Lower lobe of right lung (tissue), 2 donors: ENCODE measurements at regions not wholly inside any gene's neighbourhood (a gene's known extent, or its start where the extent isn't known, plus 50 kb on each side); places are given as distances from the start of the nearest gene placed in this dataset.

Experiments
- ATAC-seq, 2 donors: fragments of 200-7000 bp; cut with Tn5 transposase; one replicate each; pipeline ENCODE4 v1.9.1; 2020 to 2022; ENCODE audit warnings: mild to moderate bottlenecking in 2 of 2, moderate library complexity in 2 of 2
- DNase-seq: peaks from one replicate; pipeline ENCODE4 v3.0.0-alpha.2; 2020
- H3K27ac ChIP-seq: fragments of 200-600 bp; one replicate; pipeline ENCODE4 v1.8.0; 2022
- H3K27me3 ChIP-seq: fragments of 200-600 bp; one replicate; pipeline ENCODE4 v1.8.0; 2022; ENCODE audit warnings: low read depth
- H3K36me3 ChIP-seq: fragments of 200-600 bp; one replicate; pipeline ENCODE4 v1.8.0; 2022; ENCODE audit warnings: mild to moderate bottlenecking
- H3K4me1 ChIP-seq: fragments of 200-600 bp; one replicate; pipeline ENCODE4 v1.8.0; 2022
- H3K4me3 ChIP-seq: fragments of 200-600 bp; one replicate; pipeline ENCODE4 v1.8.0; 2022; ENCODE audit warnings: mild to moderate bottlenecking
- H3K9me3 ChIP-seq: fragments of 200-600 bp; one replicate; pipeline ENCODE4 v1.8.0; 2022
- intact Hi-C: fragments of 100-400 bp; cut with DNase I; formaldehyde crosslinking; loops from one replicate; pipeline ENCODE4 v1.11.0; 2022
- TF ChIP-seq, protein P1 (sequence below): fragments of 200-600 bp; IDR thresholded peaks from one replicate; pipeline ENCODE4 v1.8.0; 2022; ENCODE audit warnings: antibody characterized with exemption, mild to moderate bottlenecking
- donor health status: DM: no; HTN: yes; CAD: no; lungs with severe emphysema.

DNA sequence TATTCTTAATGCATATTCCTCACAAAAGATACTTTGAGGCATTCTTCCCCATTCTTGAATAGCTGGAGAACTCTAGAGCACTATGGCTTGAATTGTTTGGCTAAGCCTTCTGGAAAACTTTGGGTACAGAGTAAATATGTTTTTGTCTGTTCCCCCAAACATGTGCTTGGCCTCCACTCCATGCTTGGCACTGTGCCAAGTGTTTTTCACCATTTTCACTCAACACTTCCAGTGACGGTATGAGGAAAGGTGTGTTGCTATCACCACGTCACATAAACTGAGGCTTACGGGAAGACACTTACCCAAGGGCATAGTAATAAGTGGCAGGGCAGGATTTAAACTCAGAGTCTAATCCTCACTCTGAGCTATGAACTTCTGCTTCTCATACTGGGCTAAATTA lies 318.2 kb downstream of the WDR11 start:
- H3K36me3 ChIP-seq: no peaks in the 10 kb centered on the region
- ATAC-seq (no peak), DNase-seq (no peak)
- TF ChIP-seq, protein P1, sequence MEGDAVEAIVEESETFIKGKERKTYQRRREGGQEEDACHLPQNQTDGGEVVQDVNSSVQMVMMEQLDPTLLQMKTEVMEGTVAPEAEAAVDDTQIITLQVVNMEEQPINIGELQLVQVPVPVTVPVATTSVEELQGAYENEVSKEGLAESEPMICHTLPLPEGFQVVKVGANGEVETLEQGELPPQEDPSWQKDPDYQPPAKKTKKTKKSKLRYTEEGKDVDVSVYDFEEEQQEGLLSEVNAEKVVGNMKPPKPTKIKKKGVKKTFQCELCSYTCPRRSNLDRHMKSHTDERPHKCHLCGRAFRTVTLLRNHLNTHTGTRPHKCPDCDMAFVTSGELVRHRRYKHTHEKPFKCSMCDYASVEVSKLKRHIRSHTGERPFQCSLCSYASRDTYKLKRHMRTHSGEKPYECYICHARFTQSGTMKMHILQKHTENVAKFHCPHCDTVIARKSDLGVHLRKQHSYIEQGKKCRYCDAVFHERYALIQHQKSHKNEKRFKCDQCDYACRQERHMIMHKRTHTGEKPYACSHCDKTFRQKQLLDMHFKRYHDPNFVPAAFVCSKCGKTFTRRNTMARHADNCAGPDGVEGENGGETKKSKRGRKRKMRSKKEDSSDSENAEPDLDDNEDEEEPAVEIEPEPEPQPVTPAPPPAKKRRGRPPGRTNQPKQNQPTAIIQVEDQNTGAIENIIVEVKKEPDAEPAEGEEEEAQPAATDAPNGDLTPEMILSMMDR: no peak
- H3K27ac ChIP-seq: no peak overlapping the region
- no peaks in the 10 kb centered on the region for H3K27me3 ChIP-seq
- no peaks in the 10 kb centered on the region for H3K4me1 ChIP-seq
- H3K9me3 ChIP-seq: peaks cover under 1% of the 10 kb centered on the region
- no peak overlapping the region for H3K4me3 ChIP-seq
- intact Hi-C loops: no loop called here

DNA sequence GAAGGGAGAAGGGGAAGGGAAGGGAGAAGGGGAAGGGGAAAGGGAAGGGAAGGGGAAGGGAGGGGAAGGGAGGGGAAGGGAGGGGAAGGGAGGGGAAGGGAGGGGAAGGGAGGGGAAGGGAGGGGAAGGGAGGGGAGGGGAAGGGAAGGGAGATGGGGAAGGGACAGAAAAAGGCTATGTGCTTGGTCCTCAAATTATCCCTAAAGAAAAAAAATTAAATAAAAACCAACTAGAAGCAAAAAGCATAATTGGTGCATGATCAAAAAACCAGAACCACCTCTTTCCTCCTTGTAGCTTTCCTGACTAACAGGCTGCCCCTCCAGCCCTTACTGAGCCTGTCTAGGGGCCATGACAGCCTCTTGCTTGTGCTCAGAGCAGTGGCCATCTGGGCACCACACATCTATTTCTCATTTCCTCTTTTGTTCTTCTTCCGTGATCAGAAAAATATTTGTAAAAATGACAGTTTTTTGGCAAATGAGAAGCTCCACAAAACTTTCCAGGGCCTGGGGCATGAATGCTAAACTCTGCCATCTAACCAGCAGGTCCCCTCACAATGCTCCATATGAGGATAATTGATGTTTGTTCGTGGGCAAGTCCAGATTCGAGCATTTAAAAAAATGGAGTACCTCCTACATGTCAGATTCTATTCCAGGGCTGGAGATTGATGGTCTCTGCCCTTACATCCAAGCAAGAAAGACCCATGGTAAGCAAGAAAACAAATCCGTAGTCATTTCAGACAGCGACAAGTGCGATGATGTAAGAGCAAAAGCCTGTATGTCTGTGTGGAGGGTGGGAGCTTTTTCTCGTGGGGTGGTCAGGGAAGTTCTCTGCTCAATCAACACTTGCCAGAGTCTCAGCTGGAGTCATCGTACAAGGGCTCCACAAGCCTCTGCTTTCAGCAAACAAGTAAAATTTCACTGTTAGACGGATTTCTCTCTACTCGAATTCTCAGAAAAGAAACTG lies 320.9 kb downstream of the WDR11 start:
- no peaks in the 10 kb centered on the region for H3K9me3 ChIP-seq
- DNase-seq: no peak
- H3K4me1 ChIP-seq: no peaks in the 10 kb centered on the region
- no peaks in the 10 kb centered on the region for H3K27me3 ChIP-seq
- no peak overlapping the region for H3K27ac ChIP-seq
- ATAC-seq: no peak
- H3K36me3 ChIP-seq: no peaks in the 10 kb centered on the region
- no peak overlapping the region for H3K4me3 ChIP-seq
- intact Hi-C loops: no loop called here
- TF ChIP-seq, protein P1: no peak

DNA sequence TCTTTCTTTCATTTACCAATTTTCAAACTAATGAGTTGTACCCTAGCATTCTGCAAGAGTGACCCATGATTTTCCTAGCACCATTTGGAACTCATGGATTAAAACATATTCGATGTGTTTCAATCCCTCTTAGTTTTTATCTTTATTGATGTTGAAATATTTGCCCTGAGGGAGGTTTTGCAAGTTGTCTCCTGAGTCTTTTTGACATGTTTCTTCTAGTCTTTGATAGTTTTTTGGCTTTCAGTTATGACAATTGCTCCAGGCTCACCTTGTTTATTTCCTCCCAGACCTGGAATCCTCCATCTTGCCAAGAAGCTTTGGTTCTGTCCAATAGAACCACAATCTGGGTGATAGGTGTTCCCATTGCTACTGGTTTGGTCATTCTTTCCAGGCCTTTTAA lies 327.8 kb downstream of the WDR11 start:
- ATAC-seq (no peak), DNase-seq (no peak)
- no peaks in the 10 kb centered on the region for H3K27me3 ChIP-seq
- no peaks in the 10 kb centered on the region for H3K9me3 ChIP-seq
- no peaks in the 10 kb centered on the region for H3K4me1 ChIP-seq
- intact Hi-C loops: no loop called here
- TF ChIP-seq, protein P1: no peak
- H3K36me3 ChIP-seq: no peaks in the 10 kb centered on the region
- H3K27ac ChIP-seq: no peak overlapping the region
- H3K4me3 ChIP-seq: no peak overlapping the region

DNA sequence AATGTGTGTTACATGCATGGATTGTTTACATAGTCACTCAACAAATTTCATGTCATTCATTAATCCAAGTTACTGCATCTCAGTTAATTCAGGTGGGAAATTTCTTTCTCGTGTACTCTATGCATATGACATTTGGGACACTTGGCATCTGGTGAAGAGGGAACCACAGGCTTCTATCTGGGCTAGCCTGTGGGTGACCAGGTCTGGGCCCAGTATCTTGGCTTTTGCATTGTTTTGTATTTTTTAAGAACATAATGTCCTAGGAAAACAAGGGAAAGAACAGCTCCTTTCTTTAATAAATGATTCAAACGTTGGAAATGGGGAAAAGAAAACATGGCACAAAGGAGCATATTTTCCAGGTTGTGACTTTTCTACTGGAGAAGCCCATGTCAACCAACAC lies 331.1 kb downstream of the WDR11 start:
- Histone ChIP-seq H3K27me3 (no peaks in the 10 kb centered on the region), H3K27ac (no peak overlapping the region), H3K9me3 (no peaks in the 10 kb centered on the region), H3K4me3 (no peak overlapping the region), H3K36me3 (no peaks in the 10 kb centered on the region), H3K4me1 (no peaks in the 10 kb centered on the region)
- intact Hi-C loops: no loop called here
- DNase-seq: no peak
- TF ChIP-seq, protein P1: no peak
- ATAC-seq: no peak

DNA sequence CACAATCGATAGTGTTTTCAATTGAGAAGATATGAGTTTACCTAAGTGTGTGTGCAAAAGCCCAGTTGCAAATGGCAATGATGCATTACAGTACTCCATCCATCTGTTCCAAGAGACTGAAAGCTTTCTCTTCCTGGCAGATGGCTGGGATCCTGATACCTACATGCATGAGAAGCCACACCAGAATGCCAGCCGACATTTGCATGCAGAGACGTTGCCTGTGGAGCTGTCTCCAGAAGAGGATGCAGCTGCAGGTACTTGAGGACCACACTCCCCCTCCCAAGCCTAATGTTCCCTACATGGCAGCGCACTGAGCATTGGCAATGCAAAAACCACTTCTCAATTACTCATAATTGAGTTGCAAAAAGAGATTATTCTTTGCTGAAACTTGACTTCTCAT lies 332.1 kb downstream of the WDR11 start:
- TF ChIP-seq, protein P1: no peak

More for the DNA sequence above, 332.1 kb downstream of the WDR11 start:
- H3K27ac ChIP-seq: no peak overlapping the region
- H3K4me1 ChIP-seq: peaks cover 3% of the 10 kb centered on the region
- H3K9me3 ChIP-seq: no peaks in the 10 kb centered on the region
- DNase-seq (no peak), ATAC-seq (no peak)
- intact Hi-C loops: no loop called here
- no peaks in the 10 kb centered on the region for H3K36me3 ChIP-seq
- no peaks in the 10 kb centered on the region for H3K27me3 ChIP-seq
- H3K4me3 ChIP-seq: no peak overlapping the region
